ENCODE measurements at regions not wholly inside any gene's neighbourhood (a gene's known extent, or its start where the extent isn't known, plus 50 kb on each side); places are given as distances from the start of the nearest gene placed in this dataset.

GRCh38 chr10:44051091-44051490 is 333.8 kb downstream of the CXCL12 start:
- H3K4me1 ChIP-seq (ENCODE audit: insufficient read depth, low read length), result no peaks in the 10 kb centered on the region
- H3K9ac ChIP-seq (ENCODE audit: low read depth, low read length), result no peak overlapping the region

GRCh38 chr10:44049301-44050015 is 335.4 kb downstream of the CXCL12 start:
- Histone ChIP-seq H3K9me3 (ENCODE audit: control insufficient read depth, insufficient read depth, low read length) (no peaks in the 10 kb centered on the region), H3K36me3 (ENCODE audit: insufficient read depth, low read length) (no peaks in the 10 kb centered on the region), H3K4me1 (ENCODE audit: insufficient read depth, low read length) (no peaks in the 10 kb centered on the region), H3K9ac (ENCODE audit: low read depth, low read length) (no peak overlapping the region)

More at GRCh38 chr10:44051091-44051490, 333.8 kb downstream of the CXCL12 start:
- Histone ChIP-seq H3K36me3 (ENCODE audit: insufficient read depth, low read length) (no peaks in the 10 kb centered on the region), H3K9me3 (ENCODE audit: control insufficient read depth, insufficient read depth, low read length) (no peaks in the 10 kb centered on the region)

DNA sequence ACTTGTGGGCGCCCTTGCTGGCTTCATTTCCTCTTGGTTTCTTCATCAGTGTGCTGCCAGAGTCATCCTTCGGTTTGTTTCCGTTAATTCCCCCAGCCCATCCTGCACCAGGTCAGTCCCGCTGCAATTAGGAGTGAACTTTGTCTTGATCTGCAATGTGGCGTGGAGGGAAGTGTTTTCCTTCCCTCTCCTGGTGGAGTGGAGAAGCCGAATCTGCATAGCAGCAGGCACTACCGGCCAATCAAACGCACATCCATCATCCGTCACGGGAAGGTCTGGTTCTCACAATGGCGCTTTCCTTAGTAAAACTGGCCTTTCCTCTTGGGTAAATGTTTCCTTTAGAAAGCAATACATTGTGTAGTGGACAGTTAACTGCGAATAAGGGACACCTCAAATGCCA is 337.5 kb downstream of the CXCL12 start:
- no peaks in the 10 kb centered on the region for H3K36me3 ChIP-seq (ENCODE audit: insufficient read depth, low read length)

DNA sequence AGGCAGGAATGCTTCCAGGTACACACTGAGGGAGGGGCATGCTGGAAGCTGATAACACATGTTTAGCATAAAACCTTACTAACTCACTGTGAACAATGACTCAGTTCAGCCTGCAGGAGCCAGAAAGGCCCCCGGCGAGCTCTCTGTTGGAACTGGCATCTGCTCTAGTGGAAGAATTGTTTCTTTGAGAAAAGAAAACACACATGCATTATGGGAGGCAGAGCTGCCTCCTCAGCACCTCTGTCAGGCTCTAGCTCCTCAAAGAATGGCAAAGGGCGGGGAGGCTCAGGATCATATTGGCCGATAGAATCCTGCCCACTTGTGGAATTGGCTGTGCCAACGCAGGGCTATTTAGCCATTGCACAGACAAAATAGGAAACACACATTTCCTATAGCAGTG is 338.3 kb downstream of the CXCL12 start:
- H3K36me3 ChIP-seq (ENCODE audit: insufficient read depth, low read length), result no peaks in the 10 kb centered on the region
- H3K4me1 ChIP-seq (ENCODE audit: insufficient read depth, low read length), result 0 out of 2 replicates have a peak, but pooled peaks cover 3% of the 10 kb centered on the region
- no peaks in the 10 kb centered on the region for H3K9me3 ChIP-seq (ENCODE audit: control insufficient read depth, insufficient read depth, low read length)
- no peak overlapping the region for H3K9ac ChIP-seq (ENCODE audit: low read depth, low read length)

More for the DNA sequence above, 337.5 kb downstream of the CXCL12 start:
- no peak overlapping the region for H3K9ac ChIP-seq (ENCODE audit: low read depth, low read length)
- H3K9me3 ChIP-seq (ENCODE audit: control insufficient read depth, insufficient read depth, low read length), result no peaks in the 10 kb centered on the region
- H3K4me1 ChIP-seq (ENCODE audit: insufficient read depth, low read length), result 0 out of 2 replicates have a peak, but pooled peaks cover 1% of the 10 kb centered on the region

DNA sequence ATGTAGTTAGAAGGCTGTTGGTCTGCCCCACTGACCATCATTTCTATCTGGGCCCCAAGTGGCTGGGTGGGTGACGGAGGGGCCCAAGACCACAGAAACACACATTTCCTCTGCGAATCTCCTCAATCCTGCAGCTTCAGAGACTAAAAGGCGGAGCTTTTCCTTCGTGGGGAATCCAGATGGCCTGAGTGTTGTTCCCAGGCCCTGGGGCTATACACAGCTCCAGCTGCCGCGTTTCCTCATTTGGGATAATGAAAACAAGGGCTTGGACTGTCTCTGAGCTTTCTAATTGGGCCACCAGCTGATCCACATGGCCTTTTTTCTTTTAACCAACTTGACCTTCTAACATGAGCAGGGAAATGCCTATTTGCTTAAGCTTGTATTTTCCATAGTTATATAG is 339.9 kb downstream of the CXCL12 start:
- Histone ChIP-seq H3K36me3 (ENCODE audit: insufficient read depth, low read length) (no peaks in the 10 kb centered on the region), H3K4me1 (ENCODE audit: insufficient read depth, low read length) (0 out of 2 replicates have a peak, but pooled peaks cover 3% of the 10 kb centered on the region), H3K9ac (ENCODE audit: low read depth, low read length) (no peak overlapping the region)

DNA sequence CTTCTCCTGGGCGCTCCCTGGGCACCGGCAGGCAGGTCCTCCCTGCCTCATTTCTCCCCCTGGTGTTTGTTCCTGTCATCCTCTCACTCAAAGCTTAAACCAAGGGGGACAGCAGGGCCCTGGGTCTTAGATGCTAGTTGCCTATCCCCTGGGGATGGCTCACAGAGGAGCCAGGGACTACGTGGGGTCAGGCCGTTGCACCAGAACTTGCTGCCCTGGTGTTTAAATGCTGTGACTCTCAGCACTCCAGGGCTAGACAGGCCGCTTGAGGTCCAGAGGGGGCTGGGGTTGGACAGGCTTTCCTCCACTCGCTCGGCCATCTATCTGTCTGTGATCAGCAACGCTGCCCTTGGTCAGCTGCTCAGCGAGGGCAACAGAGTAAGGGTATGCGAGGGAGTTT is 340.3 kb downstream of the CXCL12 start:
- Histone ChIP-seq H3K36me3 (ENCODE audit: insufficient read depth, low read length) (no peaks in the 10 kb centered on the region), H3K4me1 (ENCODE audit: insufficient read depth, low read length) (0 out of 2 replicates have a peak, but pooled peaks cover 3% of the 10 kb centered on the region)

More for the DNA sequence above, 339.9 kb downstream of the CXCL12 start:
- H3K9me3 ChIP-seq (ENCODE audit: control insufficient read depth, insufficient read depth, low read length), result no peaks in the 10 kb centered on the region

GRCh38 chr10:44043646-44044375 is 341.1 kb downstream of the CXCL12 start:
- H3K9me3 ChIP-seq (ENCODE audit: control insufficient read depth, insufficient read depth, low read length), result no peaks in the 10 kb centered on the region
- H3K36me3 ChIP-seq (ENCODE audit: insufficient read depth, low read length), result no peaks in the 10 kb centered on the region
- no peak overlapping the region for H3K9ac ChIP-seq (ENCODE audit: low read depth, low read length)
- 0 out of 2 replicates have a peak, but pooled peaks cover 3% of the 10 kb centered on the region for H3K4me1 ChIP-seq (ENCODE audit: insufficient read depth, low read length)

More for the DNA sequence above, 340.3 kb downstream of the CXCL12 start:
- Histone ChIP-seq H3K9ac (ENCODE audit: low read depth, low read length) (no peak overlapping the region), H3K9me3 (ENCODE audit: control insufficient read depth, insufficient read depth, low read length) (no peaks in the 10 kb centered on the region)

DNA sequence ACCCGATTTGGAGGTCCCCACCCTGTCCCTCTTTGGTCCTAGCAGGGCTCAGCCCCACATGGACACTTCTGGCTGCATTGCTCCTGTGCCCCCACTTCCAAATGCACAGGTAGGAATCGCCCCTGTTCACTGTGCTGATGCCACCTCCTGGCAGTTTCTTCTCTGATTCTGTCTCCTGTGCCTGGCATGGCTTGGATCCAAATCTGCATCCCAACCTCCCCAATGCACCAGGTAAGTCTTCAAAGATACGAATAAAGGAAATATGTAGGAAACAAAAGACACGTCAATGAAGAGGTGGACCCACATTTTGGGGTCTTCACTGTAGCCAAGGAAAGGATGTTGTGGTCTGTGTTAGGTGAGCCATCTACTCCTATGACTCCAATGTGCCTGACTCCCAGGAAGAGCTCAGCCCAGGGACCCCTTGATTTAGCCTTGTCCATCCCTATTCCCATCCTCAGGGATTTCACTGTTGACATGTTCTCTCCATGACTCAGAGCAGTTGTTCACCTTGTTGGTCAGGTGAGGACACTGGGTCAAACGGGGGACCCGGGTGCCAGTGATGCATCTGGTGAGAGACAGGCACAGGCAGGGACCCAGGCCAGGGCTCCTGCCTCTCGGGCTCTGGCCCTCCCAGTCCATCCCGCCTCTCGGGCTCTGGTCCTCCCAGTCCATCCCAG is 341.8 kb downstream of the CXCL12 start:
- Histone ChIP-seq H3K36me3 (ENCODE audit: insufficient read depth, low read length) (no peaks in the 10 kb centered on the region), H3K9me3 (ENCODE audit: control insufficient read depth, insufficient read depth, low read length) (no peaks in the 10 kb centered on the region)

GRCh38 chr10:44042075-44042770 is 342.7 kb downstream of the CXCL12 start:
- Histone ChIP-seq H3K4me1 (ENCODE audit: insufficient read depth, low read length) (0 out of 2 replicates have a peak, but pooled peaks cover 3% of the 10 kb centered on the region), H3K9me3 (ENCODE audit: control insufficient read depth, insufficient read depth, low read length) (no peaks in the 10 kb centered on the region), H3K9ac (ENCODE audit: low read depth, low read length) (no peak overlapping the region), H3K36me3 (ENCODE audit: insufficient read depth, low read length) (no peaks in the 10 kb centered on the region)

More for the DNA sequence above, 341.8 kb downstream of the CXCL12 start:
- no peak overlapping the region for H3K9ac ChIP-seq (ENCODE audit: low read depth, low read length)
- H3K4me1 ChIP-seq (ENCODE audit: insufficient read depth, low read length), result 0 out of 2 replicates have a peak, but pooled peaks cover 3% of the 10 kb centered on the region

- Histone ChIP-seq H3K36me3 (ENCODE audit: insufficient read depth, low read length) (no peaks in the 10 kb centered on the region), H3K9ac (ENCODE audit: low read depth, low read length) (no peak overlapping the region), H3K9me3 (ENCODE audit: control insufficient read depth, insufficient read depth, low read length) (no peaks in the 10 kb centered on the region), H3K4me1 (ENCODE audit: insufficient read depth, low read length) (0 out of 2 replicates have a peak, but pooled peaks cover 3% of the 10 kb centered on the region)
These were observed 345.3 kb downstream of the CXCL12 start for GRCh38 chr10:44039599-44039998.

DNA sequence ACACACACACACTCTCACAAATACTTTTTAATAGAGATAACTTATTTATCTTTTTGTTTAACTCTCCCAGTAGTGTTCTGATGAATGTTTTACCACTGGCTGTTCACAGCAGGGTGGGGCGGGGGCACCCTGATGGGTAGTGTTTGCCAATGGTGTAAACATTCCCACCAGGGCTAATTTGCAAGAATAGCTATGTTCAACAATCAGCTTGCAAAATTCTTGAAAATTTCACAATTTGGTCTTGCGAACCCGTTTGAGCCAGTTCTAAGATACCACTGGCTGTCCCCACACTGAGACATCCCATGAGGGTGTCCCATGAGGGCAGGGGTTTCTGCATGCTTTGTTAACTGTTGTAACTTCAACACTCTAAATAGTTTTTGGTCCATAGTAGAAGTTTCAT is 348.5 kb downstream of the CXCL12 start:
- Histone ChIP-seq H3K9ac (ENCODE audit: low read depth, low read length) (no peak overlapping the region), H3K4me1 (ENCODE audit: insufficient read depth, low read length) (no peaks in the 10 kb centered on the region), H3K36me3 (ENCODE audit: insufficient read depth, low read length) (no peaks in the 10 kb centered on the region), H3K9me3 (ENCODE audit: control insufficient read depth, insufficient read depth, low read length) (no peaks in the 10 kb centered on the region)

DNA sequence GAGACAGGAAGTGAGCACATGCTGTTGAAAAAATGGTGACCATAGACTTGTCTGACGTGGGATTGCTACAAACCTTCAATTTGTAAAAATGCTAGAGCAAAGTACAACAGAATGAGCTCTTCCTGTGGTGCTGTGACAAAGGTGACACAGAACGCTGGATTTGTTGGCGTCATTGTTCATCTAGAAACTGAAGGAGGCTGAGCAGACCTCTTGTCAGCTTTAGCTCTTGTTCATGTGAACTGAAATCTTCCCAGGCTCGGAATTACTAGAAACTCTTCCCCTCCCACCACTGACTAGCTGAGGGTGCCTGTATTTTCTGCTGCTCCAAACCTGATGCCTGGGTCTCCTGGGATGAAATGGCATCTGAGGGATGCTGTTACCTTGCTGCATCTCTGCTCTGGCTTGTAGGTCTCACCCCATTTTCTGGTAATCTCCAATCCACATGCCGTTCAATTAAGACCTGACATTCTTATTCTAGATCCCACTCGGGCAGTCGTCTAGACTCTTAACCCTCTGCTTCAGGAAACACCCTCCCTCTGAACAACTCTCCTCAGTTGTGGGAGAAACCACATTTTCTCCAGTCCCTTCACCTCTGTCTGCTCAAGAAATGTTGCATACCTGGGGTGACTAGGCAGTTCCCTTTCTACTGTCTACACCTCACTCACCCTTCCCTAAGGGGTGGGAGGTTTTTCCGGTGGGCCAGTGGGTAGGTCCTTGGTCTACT is 349.3 kb downstream of the CXCL12 start:
- no peaks in the 10 kb centered on the region for H3K36me3 ChIP-seq (ENCODE audit: insufficient read depth, low read length)
- no peaks in the 10 kb centered on the region for H3K4me1 ChIP-seq (ENCODE audit: insufficient read depth, low read length)
- H3K9me3 ChIP-seq (ENCODE audit: control insufficient read depth, insufficient read depth, low read length), result no peaks in the 10 kb centered on the region
- H3K9ac ChIP-seq (ENCODE audit: low read depth, low read length), result no peak overlapping the region

DNA sequence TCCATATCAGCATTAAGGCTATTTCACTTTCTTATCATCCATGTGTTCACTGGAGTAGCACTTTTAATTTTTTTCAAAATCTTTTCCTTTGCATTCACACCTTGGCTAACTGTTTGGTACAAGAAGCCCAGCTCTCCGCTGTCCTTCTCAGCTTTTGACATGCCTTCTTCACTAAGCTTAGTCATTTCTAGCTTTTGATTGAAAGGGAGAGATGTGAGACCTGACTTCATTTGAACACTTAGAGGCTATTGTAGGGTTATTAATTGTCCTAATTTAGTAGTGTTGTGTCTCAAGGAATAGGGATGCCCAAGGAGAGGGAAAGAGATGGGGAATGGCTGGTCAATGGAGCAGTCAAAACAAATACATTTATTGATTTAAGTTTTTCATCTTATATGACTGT is 350.0 kb downstream of the CXCL12 start:
- H3K36me3 ChIP-seq (ENCODE audit: insufficient read depth, low read length), result no peaks in the 10 kb centered on the region
- H3K9me3 ChIP-seq (ENCODE audit: control insufficient read depth, insufficient read depth, low read length), result no peaks in the 10 kb centered on the region
- no peak overlapping the region for H3K9ac ChIP-seq (ENCODE audit: low read depth, low read length)
- no peaks in the 10 kb centered on the region for H3K4me1 ChIP-seq (ENCODE audit: insufficient read depth, low read length)

Measured in ES-I3 (cell line).